Neural cell (in vitro differentiated cells): ENCODE measurements at regions not wholly inside any gene's neighbourhood (a gene's known extent, or its start where the extent isn't known, plus 50 kb on each side); places are given as distances from the start of the nearest gene placed in this dataset.

ENCODE experiments used
- H2AFZ ChIP-seq: fragments of 200-600, 300-800 bp; sonication (generic), shearing (Covaris generic); 2 replicates; pipeline ENCODE4 v1.6.0; 2014; ENCODE audit warnings: low read depth, mild to moderate bottlenecking, antibody characterized with exemption, low read length, moderate library complexity
- H3F3A ChIP-seq: fragments of 200-600 bp; shearing (Covaris generic); 2 replicates; pipeline ENCODE4 v1.6.1; 2016; ENCODE audit warnings: mild to moderate bottlenecking, moderate library complexity, mixed read lengths, antibody characterized with exemption, low read length; ENCODE audit not compliant: insufficient read depth, poor library complexity, severe bottlenecking
- H3K27ac ChIP-seq: fragments of 200-600, 300-800 bp; sonication (generic), shearing (Covaris generic); 2 replicates; pipeline ENCODE4 v1.5.1; 2014; ENCODE audit warnings: mild to moderate bottlenecking, low read length, moderate library complexity
- H3K27me3 ChIP-seq: fragments of 300-800, 200-600 bp; sonication (generic), shearing (Covaris generic); 2 replicates; pipeline ENCODE4 v1.6.0; 2014; ENCODE audit warnings: mild to moderate bottlenecking, low read depth, low read length, moderate library complexity; ENCODE audit not compliant: insufficient read depth
- H3K36me3 ChIP-seq: fragments of 300-800, 200-600 bp; sonication (generic), shearing (Covaris generic); 2 replicates; pipeline ENCODE4 v1.5.1; 2014; ENCODE audit warnings: mild to moderate bottlenecking, antibody characterized with exemption, low read length, moderate library complexity; ENCODE audit not compliant: insufficient read depth
- H3K4me2 ChIP-seq: fragments of 300-800, 200-600 bp; sonication (generic), shearing (Covaris generic); 2 replicates; pipeline ENCODE4 v1.6.0; 2014; ENCODE audit warnings: mild to moderate bottlenecking, low read length
- H3K4me3 ChIP-seq: fragments of 300-800, 200-600 bp; sonication (generic), shearing (Covaris generic); 2 replicates; pipeline ENCODE4 v1.5.1; 2014; ENCODE audit warnings: mild to moderate bottlenecking, low read length, moderate library complexity
- H3K79me2 ChIP-seq: fragments of 200-600 bp; shearing (Covaris generic); replicated peaks from 2 replicates; pipeline ENCODE4 v1.6.0; 2014; ENCODE audit warnings: mild to moderate bottlenecking, low read length, moderate library complexity; ENCODE audit not compliant: insufficient read depth
- H3K9ac ChIP-seq: fragments of 300-800, 200-600 bp; sonication (generic), shearing (Covaris generic); 2 replicates; pipeline ENCODE4 v1.6.1; 2016; ENCODE audit warnings: mild to moderate bottlenecking, low read length, mixed read lengths
- H3K9me2 ChIP-seq: fragments of 200-600 bp; shearing (Covaris generic); 2 replicates; pipeline ENCODE4 v1.6.1; 2016; ENCODE audit warnings: mild to moderate bottlenecking, low read length, mixed read lengths; ENCODE audit not compliant: insufficient read depth
- H3K9me3 ChIP-seq: fragments of 200-600, 300-800 bp; sonication (generic), shearing (Covaris generic); 2 replicates; pipeline ENCODE4 v1.6.1; 2016; ENCODE audit warnings: mild to moderate bottlenecking, mixed run types, low read length, moderate library complexity, mixed read lengths
- H4K20me1 ChIP-seq: fragments of 200-600 bp; shearing (Covaris generic); 2 replicates; pipeline ENCODE4 v1.6.1; 2016; ENCODE audit warnings: mild to moderate bottlenecking, mixed run types; ENCODE audit not compliant: insufficient read depth
- CTCF ChIP-seq: fragments of 450-650 bp; IDR thresholded peaks from 2 replicates; pipeline ENCODE4 v1.5.1; 2014; ENCODE audit warnings: antibody characterized with exemption, mild to moderate bottlenecking, moderate library complexity; ENCODE audit not compliant: poor library complexity, severe bottlenecking
- EP300 ChIP-seq: fragments of 450-650 bp; conservative IDR thresholded peaks from 2 replicates; pipeline ENCODE4 v1.6.1; 2014; ENCODE audit warnings: antibody characterized with exemption, mild to moderate bottlenecking, moderate library complexity; ENCODE audit not compliant: poor library complexity, severe bottlenecking
- EZH2 ChIP-seq: fragments of 200-600, 300-800 bp; shearing (Covaris generic), sonication (generic); IDR thresholded peaks from 2 replicates; pipeline ENCODE4 v1.6.1; 2014; ENCODE audit warnings: antibody characterized with exemption, low read length, borderline replicate concordance, mild to moderate bottlenecking; ENCODE audit not compliant: insufficient read depth, poor library complexity, severe bottlenecking
- MXI1 ChIP-seq: fragments of 450-650 bp; conservative IDR thresholded peaks from 2 replicates; pipeline ENCODE4 v1.6.1; 2014; ENCODE audit warnings: antibody characterized with exemption, mild to moderate bottlenecking; ENCODE audit not compliant: poor library complexity, severe bottlenecking
- POLR2AphosphoS5 ChIP-seq: IDR thresholded peaks from 2 replicates; pipeline ENCODE4 v1.6.1; 2012
- RAD21 ChIP-seq: fragments of 450-650 bp; conservative IDR thresholded peaks from 2 replicates; pipeline ENCODE4 v1.6.1; 2014; ENCODE audit warnings: antibody characterized with exemption, mild to moderate bottlenecking, moderate library complexity
- REST ChIP-seq: IDR thresholded peaks from 2 replicates; pipeline ENCODE4 v1.6.1; 2012; ENCODE audit warnings: borderline replicate concordance
- SMC3 ChIP-seq: fragments of 450-650 bp; conservative IDR thresholded peaks from 2 replicates; pipeline ENCODE4 v1.6.1; 2014; ENCODE audit warnings: antibody characterized with exemption, mild to moderate bottlenecking, moderate library complexity; ENCODE audit not compliant: poor library complexity
- TAF1 ChIP-seq: IDR thresholded peaks from 2 replicates; pipeline ENCODE4 v1.6.1; 2012; ENCODE audit warnings: low read depth

GRCh38 chr22:27560781-27561180 lies 240.8 kb downstream of the MN1 start:
- TF ChIP-seq RAD21 = no peak
- no peak for TF ChIP-seq TAF1
- no peak for TF ChIP-seq CTCF
- TF ChIP-seq SMC3 = no peak
- TF ChIP-seq REST = no peak
- no peak for TF ChIP-seq MXI1
- TF ChIP-seq EZH2 = no peak
- no peak for TF ChIP-seq EP300
- no peak for TF ChIP-seq POLR2AphosphoS5
- no peak overlapping the region for H3K27ac ChIP-seq
- H3K79me2 ChIP-seq = no peaks in the 10 kb centered on the region
- no peak overlapping the region for H2AFZ ChIP-seq
- H3K9ac ChIP-seq = no peak overlapping the region
- H3K9me3 ChIP-seq = no peaks in the 10 kb centered on the region
- H3K9me2 ChIP-seq = no peaks in the 10 kb centered on the region
- H3F3A ChIP-seq = no peaks in the 10 kb centered on the region
- H4K20me1 ChIP-seq = no peaks in the 10 kb centered on the region
- no peaks in the 10 kb centered on the region for H3K36me3 ChIP-seq
- H3K4me2 ChIP-seq = no peak overlapping the region
- no peak overlapping the region for H3K4me3 ChIP-seq
- H3K27me3 ChIP-seq = no peaks in the 10 kb centered on the region

GRCh38 chr22:27561286-27561904 lies 240.2 kb downstream of the MN1 start:
- H3K4me2 ChIP-seq = no peak overlapping the region
- no peak overlapping the region for H3K4me3 ChIP-seq
- H3K9me2 ChIP-seq = no peaks in the 10 kb centered on the region
- no peaks in the 10 kb centered on the region for H3K36me3 ChIP-seq
- H3K79me2 ChIP-seq = no peaks in the 10 kb centered on the region
- H4K20me1 ChIP-seq = no peaks in the 10 kb centered on the region
- no peaks in the 10 kb centered on the region for H3K9me3 ChIP-seq
- no peak overlapping the region for H3K27ac ChIP-seq
- no peaks in the 10 kb centered on the region for H3K27me3 ChIP-seq
- no peak for TF ChIP-seq EZH2
- no peaks in the 10 kb centered on the region for H3F3A ChIP-seq
- H3K9ac ChIP-seq = no peak overlapping the region
- H2AFZ ChIP-seq = no peak overlapping the region

- Histone ChIP-seq H3K27me3 (no peaks in the 10 kb centered on the region), H3K9me3 (no peaks in the 10 kb centered on the region), H3K9ac (no peak overlapping the region), H3K36me3 (no peaks in the 10 kb centered on the region), H3K79me2 (no peaks in the 10 kb centered on the region), H2AFZ (no peak overlapping the region), H3K27ac (no peak overlapping the region), H3K4me3 (no peak overlapping the region), H3K4me2 (no peak overlapping the region), H3K9me2 (no peaks in the 10 kb centered on the region), H3F3A (no peaks in the 10 kb centered on the region), H4K20me1 (no peaks in the 10 kb centered on the region)
- TF ChIP-seq RAD21 (no peak), TAF1 (no peak), SMC3 (no peak), MXI1 (no peak), CTCF (no peak), POLR2AphosphoS5 (no peak), REST (no peak), EP300 (no peak), EZH2 (no peak)
Observed at GRCh38 chr22:27564806-27565205, 236.8 kb downstream of the MN1 start.
